Non-pigmented ciliary epithelial cell (primary cell): ENCODE measurements at regions not wholly inside any gene's neighbourhood (a gene's known extent, or its start where the extent isn't known, plus 50 kb on each side); places are given as distances from the start of the nearest gene placed in this dataset.
"Not testable (repeated sequence)": the region's sequence is repeated elsewhere in the genome, so short reads cannot be mapped to it uniquely, and the experiment has no call there.

Experiments
- DNase-seq: peaks from one replicate; pipeline ENCODE4 v3.0.0-alpha.2; 2010; ENCODE audit warnings: low read depth

- no peak for DNase-seq
These were observed 947.0 kb downstream of the NR2F1-AS1 start for GRCh38 chr5:92633875-92634487.

- DNase-seq, result no peak
These were observed 947.8 kb downstream of the NR2F1-AS1 start for GRCh38 chr5:92633176-92633575.

DNA sequence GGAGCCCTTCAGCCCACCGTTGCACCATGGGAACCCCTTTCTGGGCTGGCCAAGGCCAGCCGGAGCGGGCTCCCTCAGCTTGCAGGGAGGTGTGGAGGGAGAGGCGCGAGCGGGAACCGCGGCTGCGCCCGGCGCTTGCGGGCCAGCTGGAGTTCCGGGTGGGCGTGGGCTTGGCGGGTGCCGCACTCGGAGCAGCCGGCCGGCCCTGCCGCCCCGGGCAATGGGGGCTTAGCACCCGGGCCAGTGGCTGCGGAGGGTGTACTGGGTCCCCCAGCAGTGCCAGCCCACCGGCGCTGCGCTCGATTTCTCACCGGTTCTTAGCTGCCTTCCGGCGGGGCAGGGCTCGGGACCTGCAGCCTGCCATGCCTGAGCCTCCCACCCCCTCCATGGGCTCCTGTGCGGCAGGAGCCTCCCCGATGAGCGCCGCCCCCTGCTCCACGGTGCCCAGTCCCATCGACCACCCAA, 949.8 kb downstream of the NR2F1-AS1 start:
- DNase-seq, result not testable (repeated sequence)

DNA sequence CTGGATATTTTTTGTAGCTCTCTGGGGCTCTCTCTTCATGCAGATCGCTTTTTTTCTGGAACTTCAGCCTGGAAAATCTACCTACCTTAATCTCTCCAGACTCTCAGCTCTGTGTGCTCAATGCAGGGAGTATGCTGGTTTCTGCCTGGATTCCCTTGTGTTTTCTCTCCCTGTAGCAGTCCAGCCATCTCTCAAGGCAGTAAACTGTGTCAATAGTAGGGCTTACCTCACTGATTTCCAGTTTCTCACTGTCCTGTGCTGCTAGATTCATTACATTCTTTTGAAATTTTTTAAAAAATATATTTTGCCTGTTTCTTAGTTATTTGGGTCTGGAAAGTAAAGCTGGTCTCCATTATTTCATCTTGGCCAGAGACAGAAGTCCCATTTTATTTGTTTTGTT, 951.4 kb downstream of the NR2F1-AS1 start:
- no peak for DNase-seq

DNA sequence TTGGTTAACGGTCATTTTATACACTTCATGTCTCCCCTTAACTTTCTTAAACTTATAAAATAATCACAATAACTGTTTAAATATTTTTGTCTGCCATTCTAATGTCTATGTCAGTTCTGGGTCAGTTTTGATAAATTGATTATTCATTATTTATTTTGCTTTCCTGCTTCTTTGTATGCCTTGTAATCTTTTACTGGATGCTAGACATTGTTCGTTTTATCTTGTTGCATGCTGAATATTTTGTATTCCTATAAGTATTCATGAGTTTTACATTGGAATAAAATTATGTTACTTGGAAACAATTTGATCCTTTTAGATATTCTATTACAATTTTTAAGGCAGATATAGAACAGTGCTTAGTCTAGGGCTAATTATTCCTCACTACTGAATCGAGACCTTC, 952.0 kb downstream of the NR2F1-AS1 start:
- DNase-seq, result no peak

DNA sequence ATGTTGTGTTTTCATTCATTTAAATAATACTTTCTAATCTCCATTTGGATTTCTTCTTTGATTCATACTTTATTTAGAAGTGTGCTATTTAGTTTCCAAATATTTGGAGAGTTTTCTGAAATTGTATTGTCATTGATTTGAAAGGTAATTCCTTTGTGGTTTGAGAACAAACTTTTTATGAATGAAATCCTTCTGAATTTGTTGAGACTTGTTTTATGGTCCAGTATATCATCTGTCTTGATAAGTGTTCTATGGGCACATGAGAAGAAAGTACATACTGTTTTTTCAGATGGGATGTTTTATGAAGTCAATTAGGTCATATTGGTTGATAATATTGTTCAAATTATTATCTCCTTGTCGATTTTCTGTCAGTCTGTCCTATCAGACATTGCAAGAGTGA, 953.8 kb downstream of the NR2F1-AS1 start:
- no peak for DNase-seq

- DNase-seq, result no peak
These were observed 964.9 kb downstream of the NR2F1-AS1 start for GRCh38 chr5:92616085-92616484.

DNA sequence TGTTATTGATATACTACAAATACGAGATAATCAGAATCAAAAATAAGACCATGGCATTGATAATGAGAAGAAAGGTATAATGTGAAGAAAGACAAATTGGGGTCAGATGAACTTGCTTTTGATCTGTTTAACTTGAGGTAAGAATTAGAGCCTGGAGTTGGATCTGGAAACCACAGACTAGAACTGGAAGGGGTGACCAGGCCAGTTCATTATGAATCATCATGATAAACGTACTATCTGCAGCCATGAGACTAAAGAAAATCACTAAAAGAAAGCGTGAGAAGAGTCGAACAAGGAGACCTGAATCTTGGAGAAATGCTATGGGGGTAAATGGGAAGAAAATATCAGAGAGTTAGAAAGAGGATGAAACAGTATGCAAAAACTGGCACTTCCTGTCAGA, 967.5 kb downstream of the NR2F1-AS1 start:
- peak; percentile 42 for DNase-seq

GRCh38 chr5:92610435-92610834, 970.6 kb downstream of the NR2F1-AS1 start:
- DNase-seq, result not testable (repeated sequence)

DNA sequence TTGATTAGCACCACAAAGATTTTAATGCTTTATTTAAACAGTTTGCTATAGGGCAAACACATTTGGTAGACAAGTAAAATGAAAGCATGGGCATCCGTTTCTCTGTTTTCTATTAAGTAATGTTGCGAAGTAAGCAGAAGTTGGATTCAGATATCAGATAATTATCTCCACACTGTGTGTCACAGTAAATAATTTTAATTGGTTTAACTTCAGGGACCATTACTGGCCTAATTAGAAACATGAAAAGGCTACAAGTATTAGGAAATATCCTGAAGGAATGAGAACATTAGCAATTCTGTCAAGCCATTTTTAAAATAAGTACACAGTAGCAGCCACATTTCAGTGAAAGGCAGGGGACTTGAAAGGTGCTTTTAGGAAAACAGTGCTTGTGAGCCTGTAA, 975.4 kb downstream of the NR2F1-AS1 start:
- no peak for DNase-seq

GRCh38 chr5:92599217-92599810, 981.7 kb downstream of the NR2F1-AS1 start:
- DNase-seq, result no peak

GRCh38 chr5:92594031-92594430, 987.0 kb downstream of the NR2F1-AS1 start:
- DNase-seq, result no peak

DNA sequence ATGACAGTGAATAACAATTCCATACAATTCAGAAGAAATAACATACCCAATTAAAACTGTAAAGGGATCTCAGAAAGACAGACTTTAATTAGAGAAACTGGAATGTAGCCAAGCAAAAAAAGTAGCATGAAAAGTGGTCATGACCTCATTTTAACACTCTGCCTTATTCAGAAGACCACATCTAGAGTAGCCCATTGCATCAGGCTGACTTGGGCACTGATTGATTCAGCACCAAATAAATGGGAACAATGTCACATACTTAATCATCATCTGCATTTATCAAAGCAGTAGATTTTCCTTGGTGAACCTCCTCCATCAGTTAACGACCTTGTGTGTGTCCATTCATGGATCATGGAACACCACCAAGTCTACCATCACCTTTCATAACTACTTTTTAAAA, 992.1 kb downstream of the NR2F1-AS1 start:
- DNase-seq, result no peak

GRCh38 chr5:92581690-92582089, 999.3 kb downstream of the NR2F1-AS1 start:
- DNase-seq, result no peak

DNA sequence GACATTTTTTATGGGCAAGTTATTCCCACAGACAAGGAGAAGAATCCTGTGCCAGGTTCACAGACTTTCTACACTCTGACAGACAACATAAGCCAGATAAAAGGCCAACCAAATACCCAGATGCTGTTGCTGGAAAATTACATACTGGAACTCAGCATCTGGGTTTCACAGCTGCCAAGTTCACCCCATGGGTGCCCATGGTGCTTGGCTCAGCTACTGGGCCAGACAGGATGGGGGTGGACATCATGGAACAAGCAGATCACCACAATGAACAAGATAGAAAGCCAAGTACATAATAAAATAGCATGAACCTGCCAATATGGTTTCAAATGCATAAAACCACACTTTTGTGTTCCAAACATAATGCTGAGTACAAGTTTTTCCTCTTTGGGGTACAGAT, 999.8 kb downstream of the NR2F1-AS1 start:
- DNase-seq, result no peak

- DNase-seq, result no peak
These were observed 1000.2 kb downstream of the NR2F1-AS1 start for GRCh38 chr5:92580814-92581213.

GRCh38 chr5:92574023-92574422, 1007.0 kb downstream of the NR2F1-AS1 start:
- no peak for DNase-seq

- DNase-seq, result no peak
These were observed 1012.5 kb downstream of the NR2F1-AS1 start for GRCh38 chr5:92568522-92568921.

- no peak for DNase-seq
These were observed 1013.1 kb downstream of the NR2F1-AS1 start for GRCh38 chr5:92567831-92568450.

DNA sequence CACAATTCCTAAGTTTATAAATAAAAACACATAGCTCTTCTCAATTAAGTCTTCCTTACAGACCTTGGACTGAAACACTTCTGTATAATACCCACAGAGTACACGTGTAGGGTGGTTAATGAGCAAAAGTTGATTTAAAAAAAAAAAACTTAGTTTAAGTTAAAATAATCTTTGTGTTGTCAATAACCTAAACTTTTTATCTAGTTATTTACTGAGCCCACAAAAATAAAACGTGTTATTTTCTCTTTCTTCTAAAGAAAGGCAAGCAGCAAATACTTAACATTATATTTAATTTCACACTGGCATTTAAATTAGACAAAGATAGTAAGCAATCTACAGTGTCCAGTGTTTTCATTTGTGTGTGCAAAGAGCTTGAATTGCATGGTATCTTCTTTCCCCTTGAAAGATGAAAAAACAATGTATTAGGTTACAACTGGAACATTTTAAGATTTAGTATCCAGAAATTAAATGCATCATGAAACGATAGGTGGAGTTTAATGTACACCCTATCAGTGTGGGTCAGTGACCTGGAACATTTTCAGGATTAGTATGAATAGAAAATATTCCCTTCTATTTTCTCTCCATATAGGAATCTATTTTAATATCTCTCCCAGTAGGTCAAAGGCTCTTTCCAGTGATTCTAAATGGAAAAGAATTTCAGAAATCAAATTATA, 1014.8 kb downstream of the NR2F1-AS1 start:
- no peak for DNase-seq

- no peak for DNase-seq
These were observed 1015.3 kb downstream of the NR2F1-AS1 start for GRCh38 chr5:92565673-92566072.

DNA sequence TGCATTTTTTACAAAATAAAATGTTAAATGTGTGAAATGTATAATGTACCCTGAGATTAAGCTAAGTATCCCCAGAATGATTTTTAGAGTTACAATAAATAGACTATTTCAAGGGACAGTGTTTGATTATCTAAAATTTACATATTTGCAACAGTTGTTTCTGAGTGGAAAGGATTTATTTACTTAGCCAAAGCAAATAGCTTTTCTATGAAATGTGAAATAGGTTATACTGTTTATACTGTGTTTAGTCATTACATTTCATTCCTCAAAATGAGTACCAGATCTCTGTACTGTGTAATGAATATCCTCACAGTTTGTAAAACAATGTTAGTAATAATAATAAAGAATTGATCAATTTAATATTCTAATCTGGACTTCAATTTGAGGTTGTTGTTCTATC, 1019.0 kb downstream of the NR2F1-AS1 start:
- DNase-seq, result no peak

DNA sequence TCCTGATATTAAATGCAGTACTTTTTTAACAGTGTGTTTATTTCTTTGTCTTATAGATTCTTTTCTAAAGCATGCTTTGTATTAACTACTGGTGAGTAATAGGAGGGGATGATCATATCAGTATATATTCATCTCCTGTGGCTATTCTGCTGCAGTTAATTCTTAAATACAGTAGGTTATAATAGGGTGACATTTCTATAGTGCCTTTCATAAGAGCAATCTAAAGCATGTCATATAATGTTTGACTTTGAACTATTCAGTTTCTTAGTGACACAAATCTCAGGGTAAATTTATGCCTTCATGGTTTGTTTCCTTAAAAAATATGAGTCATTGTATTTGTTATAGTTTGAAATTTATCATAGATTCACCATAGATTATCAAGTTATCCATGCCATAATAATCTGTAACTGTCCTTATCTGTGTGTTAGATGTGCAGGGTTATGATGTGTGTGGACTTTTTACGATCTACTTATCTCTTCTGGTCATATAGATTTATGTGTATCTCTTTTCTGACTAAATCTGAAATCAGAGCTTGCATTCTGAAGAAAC, 1019.5 kb downstream of the NR2F1-AS1 start:
- DNase-seq, result no peak
